HepG2 (cell line): ENCODE measurements at regions not wholly inside any gene's neighbourhood (a gene's known extent, or its start where the extent isn't known, plus 50 kb on each side); places are given as distances from the start of the nearest gene placed in this dataset.

ENCODE experiments used
- KIAA2018 ChIP-seq: sonication (generic); formaldehyde crosslinking; IDR thresholded peaks from 2 replicates; pipeline ENCODE4 v1.5.0; 2020; ENCODE audit warnings: mild to moderate bottlenecking, missing genetic modification reagents, borderline replicate concordance
- KLF6 ChIP-seq: IDR thresholded peaks from 2 replicates; pipeline ENCODE4 v1.8.0; 2016; ENCODE audit warnings: missing biosample characterization, missing genetic modification reagents
- NFYB ChIP-seq: sonication (generic); formaldehyde crosslinking; IDR thresholded peaks from 2 replicates; pipeline ENCODE4 v1.4.0; 2020; ENCODE audit warnings: missing genetic modification reagents
- PCBP1 ChIP-seq: fragments of 200-400 bp; formaldehyde crosslinking; IDR thresholded peaks from 2 replicates; pipeline ENCODE4 v1.6.1; 2017; ENCODE audit warnings: mild to moderate bottlenecking, low read depth, low read length, borderline replicate concordance
- ZNF83 ChIP-seq: sonication (generic); formaldehyde crosslinking; IDR thresholded peaks from 2 replicates; pipeline ENCODE4 v1.4.0; 2020; ENCODE audit warnings: missing genetic modification reagents, mild to moderate bottlenecking, borderline replicate concordance
- TF ChIP-seq, protein P1 (sequence below): conservative IDR thresholded peaks from 2 replicates; pipeline ENCODE4 v1.6.1; 2018; ENCODE audit warnings: missing genetic modification reagents

GRCh38 chr1:189936861-189937260 is 540.8 kb downstream of the BRINP3 start (continued):
- TF ChIP-seq KIAA2018 (CRISPR knock-in tag) (no peak), PCBP1 (no peak), ZNF83 (CRISPR knock-in tag) (no peak), NFYB (CRISPR knock-in tag) (no peak), KLF6 (CRISPR knock-in tag) (no peak)
- TF ChIP-seq, protein P1, sequence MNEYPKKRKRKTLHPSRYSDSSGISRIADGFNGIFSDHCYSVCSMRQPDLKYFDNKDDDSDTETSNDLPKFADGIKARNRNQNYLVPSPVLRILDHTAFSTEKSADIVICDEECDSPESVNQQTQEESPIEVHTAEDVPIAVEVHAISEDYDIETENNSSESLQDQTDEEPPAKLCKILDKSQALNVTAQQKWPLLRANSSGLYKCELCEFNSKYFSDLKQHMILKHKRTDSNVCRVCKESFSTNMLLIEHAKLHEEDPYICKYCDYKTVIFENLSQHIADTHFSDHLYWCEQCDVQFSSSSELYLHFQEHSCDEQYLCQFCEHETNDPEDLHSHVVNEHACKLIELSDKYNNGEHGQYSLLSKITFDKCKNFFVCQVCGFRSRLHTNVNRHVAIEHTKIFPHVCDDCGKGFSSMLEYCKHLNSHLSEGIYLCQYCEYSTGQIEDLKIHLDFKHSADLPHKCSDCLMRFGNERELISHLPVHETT (CRISPR knock-in tag): no peak
